H1 (cell line): ENCODE measurements at regions not wholly inside any gene's neighbourhood (a gene's known extent, or its start where the extent isn't known, plus 50 kb on each side); places are given as distances from the start of the nearest gene placed in this dataset.

ENCODE experiments used
- CHD2 ChIP-seq: IDR thresholded peaks from 2 replicates; pipeline ENCODE4 v1.6.1; 2012; ENCODE audit warnings: low read length, improper control_type of control experiment
- EZH2 ChIP-seq: fragments of 200-600 bp; sonication (generic); IDR thresholded peaks from 2 replicates; pipeline ENCODE4 v1.7.1; 2012; ENCODE audit warnings: low read depth, mild to moderate bottlenecking, moderate library complexity, low read length, inconsistent platforms; ENCODE audit not compliant: severe bottlenecking
- KDM1A ChIP-seq: fragments of 200-600, 300-600 bp; sonication (generic); IDR thresholded peaks from 2 replicates; pipeline ENCODE4 v1.7.1; 2016; ENCODE audit warnings: mild to moderate bottlenecking, low read length, borderline replicate concordance
- POLR2AphosphoS5 ChIP-seq: IDR thresholded peaks from 2 replicates; pipeline ENCODE4 v1.6.1; 2011; ENCODE audit warnings: low read depth, low read length
- RAD21 ChIP-seq, 2 experiments: IDR thresholded peaks in 1 of 2; conservative IDR thresholded peaks in 1 of 2; 2 replicates each; pipeline ENCODE4 v1.6.1; 2011; ENCODE audit warnings: low read depth in 2 of 2, low read length in 2 of 2, improper control_type of control experiment in 1 of 2, inconsistent platforms in 1 of 2, mild to moderate bottlenecking in 1 of 2, moderate library complexity in 1 of 2
- TBP ChIP-seq: IDR thresholded peaks from 2 replicates; pipeline ENCODE4 v1.6.1; 2011; ENCODE audit warnings: low read depth, low read length, improper control_type of control experiment
- ZNF274 ChIP-seq: IDR thresholded peaks from 2 replicates; pipeline ENCODE4 v1.7.0; 2012; ENCODE audit warnings: low read length, borderline replicate concordance; ENCODE audit errors: extremely low read depth
- TF ChIP-seq, protein P1 (sequence below), 3 experiments: IDR thresholded peaks; 1 replicate in 2 of 3; 2 replicates in 1 of 3; pipeline versions ENCODE4 v1.5.1 to v1.6.1; 2011; ENCODE audit warnings: low read length in 3 of 3, mild to moderate bottlenecking in 3 of 3, inconsistent platforms in 2 of 3, low read depth in 1 of 3, moderate library complexity in 1 of 3; ENCODE audit not compliant: insufficient read depth in 1 of 3; ENCODE audit errors: control extremely low read depth in 1 of 3

DNA sequence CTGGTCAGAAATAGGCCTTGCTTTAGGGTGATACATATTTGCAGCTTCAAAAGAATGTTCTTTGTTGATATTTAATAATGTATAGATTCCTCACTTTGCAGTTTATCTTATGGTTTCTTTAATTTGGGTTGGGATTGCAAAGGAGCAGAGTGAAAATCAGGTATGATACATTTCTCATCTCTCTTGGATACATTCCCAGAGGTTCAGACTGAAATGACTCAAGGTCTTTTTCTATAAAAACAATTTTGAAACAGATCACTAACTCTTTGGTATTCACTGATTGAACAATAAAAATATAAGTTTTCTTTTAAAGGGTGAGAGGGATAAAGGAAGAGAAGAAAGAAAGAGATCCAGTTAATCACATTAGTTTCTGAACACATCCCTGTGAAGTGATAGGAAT lies 606.5 kb upstream of the CAMK1G start:
- TF ChIP-seq EZH2 (no peak), ZNF274 (no peak), RAD21 (IDR thresholded peaks at IDR 0.05 in 1 of 2, conservative IDR thresholded peaks at IDR 0.05 in 1 of 2; ENCODE audit: low read depth in 2 of 2, low read length in 2 of 2) (no peak), POLR2AphosphoS5 (no peak), CHD2 (no peak), KDM1A (no peak), TBP (no peak)
- TF ChIP-seq, protein P1, sequence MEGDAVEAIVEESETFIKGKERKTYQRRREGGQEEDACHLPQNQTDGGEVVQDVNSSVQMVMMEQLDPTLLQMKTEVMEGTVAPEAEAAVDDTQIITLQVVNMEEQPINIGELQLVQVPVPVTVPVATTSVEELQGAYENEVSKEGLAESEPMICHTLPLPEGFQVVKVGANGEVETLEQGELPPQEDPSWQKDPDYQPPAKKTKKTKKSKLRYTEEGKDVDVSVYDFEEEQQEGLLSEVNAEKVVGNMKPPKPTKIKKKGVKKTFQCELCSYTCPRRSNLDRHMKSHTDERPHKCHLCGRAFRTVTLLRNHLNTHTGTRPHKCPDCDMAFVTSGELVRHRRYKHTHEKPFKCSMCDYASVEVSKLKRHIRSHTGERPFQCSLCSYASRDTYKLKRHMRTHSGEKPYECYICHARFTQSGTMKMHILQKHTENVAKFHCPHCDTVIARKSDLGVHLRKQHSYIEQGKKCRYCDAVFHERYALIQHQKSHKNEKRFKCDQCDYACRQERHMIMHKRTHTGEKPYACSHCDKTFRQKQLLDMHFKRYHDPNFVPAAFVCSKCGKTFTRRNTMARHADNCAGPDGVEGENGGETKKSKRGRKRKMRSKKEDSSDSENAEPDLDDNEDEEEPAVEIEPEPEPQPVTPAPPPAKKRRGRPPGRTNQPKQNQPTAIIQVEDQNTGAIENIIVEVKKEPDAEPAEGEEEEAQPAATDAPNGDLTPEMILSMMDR (IDR thresholded peaks at IDR 0.05; ENCODE audit: control extremely low read depth in 1 of 3, insufficient read depth in 1 of 3, low read depth in 1 of 3, low read length in 3 of 3): no peak
